ENCODE measurements at regions not wholly inside any gene's neighbourhood (a gene's known extent, or its start where the extent isn't known, plus 50 kb on each side); places are given as distances from the start of the nearest gene placed in this dataset.

- Mint-ChIP-seq H3K27ac (no peak overlapping the region), H3K4me3 (no peak overlapping the region), H3K36me3 (no peaks in the 10 kb centered on the region), H3K27me3 (ENCODE audit: low read depth in 3 of 3) (peaks cover 2 to 10% (median 5%) of the 10 kb centered on the region in 3 donors), H3K4me1 (peaks cover 3% of the 10 kb centered on the region), H3K9me3 (peaks cover 0 to 4% (median 0%) of the 10 kb centered on the region in 7 donors)
- H3K4me2 ChIP-seq (replicated peaks; ENCODE audit: extremely low read depth, low read length, poor library complexity, severe bottlenecking): no peak overlapping the region
- H3K27me3 ChIP-seq (ENCODE audit: control insufficient read depth in 2 of 2, insufficient read depth in 2 of 2, low read length in 2 of 2): no peaks in the 10 kb centered on the region
- no peaks in the 10 kb centered on the region for H4K20me1 ChIP-seq (ENCODE audit: insufficient read depth, low read length)
- WGBS (ENCODE audit: insufficient coverage): 92% methylated on average over 3 of the region's 3 CpGs
- H3K27ac ChIP-seq (ENCODE audit: low read depth in 1 of 2, low read length in 2 of 2): no peak overlapping the region
- H2AFZ ChIP-seq (ENCODE audit: insufficient read depth, low read depth, low read length, poor library complexity, severe bottlenecking): no peak overlapping the region
- H3K36me3 ChIP-seq (replicated peaks in 1 of 2; ENCODE audit: control insufficient read depth in 1 of 2, insufficient read depth in 2 of 2, low read length in 2 of 2): no peaks in the 10 kb centered on the region
- peaks cover 2 to 3% of the 10 kb centered on the region in 2 donors for H3K4me1 ChIP-seq (ENCODE audit: control insufficient read depth in 1 of 2, insufficient read depth in 2 of 2, low read length in 2 of 2)
- DNase-seq: no peak
- intact Hi-C loops (cut with micrococcal nuclease): no loop called here
- H3K4me3 ChIP-seq (replicated peaks in 1 of 3; ENCODE audit: low read depth in 2 of 3, low read length in 3 of 3): no peak overlapping the region
- H3K9me3 ChIP-seq (replicated peaks in 1 of 2; ENCODE audit: control insufficient read depth in 1 of 2, insufficient read depth in 1 of 2, low read length in 2 of 2): no peaks in the 10 kb centered on the region
- H3K79me2 ChIP-seq (ENCODE audit: insufficient read depth, low read length): no peaks in the 10 kb centered on the region
- no peak overlapping the region for H3K9ac ChIP-seq (ENCODE audit: insufficient read depth, low read length, poor library complexity, severe bottlenecking)
- TF ChIP-seq, protein P1, sequence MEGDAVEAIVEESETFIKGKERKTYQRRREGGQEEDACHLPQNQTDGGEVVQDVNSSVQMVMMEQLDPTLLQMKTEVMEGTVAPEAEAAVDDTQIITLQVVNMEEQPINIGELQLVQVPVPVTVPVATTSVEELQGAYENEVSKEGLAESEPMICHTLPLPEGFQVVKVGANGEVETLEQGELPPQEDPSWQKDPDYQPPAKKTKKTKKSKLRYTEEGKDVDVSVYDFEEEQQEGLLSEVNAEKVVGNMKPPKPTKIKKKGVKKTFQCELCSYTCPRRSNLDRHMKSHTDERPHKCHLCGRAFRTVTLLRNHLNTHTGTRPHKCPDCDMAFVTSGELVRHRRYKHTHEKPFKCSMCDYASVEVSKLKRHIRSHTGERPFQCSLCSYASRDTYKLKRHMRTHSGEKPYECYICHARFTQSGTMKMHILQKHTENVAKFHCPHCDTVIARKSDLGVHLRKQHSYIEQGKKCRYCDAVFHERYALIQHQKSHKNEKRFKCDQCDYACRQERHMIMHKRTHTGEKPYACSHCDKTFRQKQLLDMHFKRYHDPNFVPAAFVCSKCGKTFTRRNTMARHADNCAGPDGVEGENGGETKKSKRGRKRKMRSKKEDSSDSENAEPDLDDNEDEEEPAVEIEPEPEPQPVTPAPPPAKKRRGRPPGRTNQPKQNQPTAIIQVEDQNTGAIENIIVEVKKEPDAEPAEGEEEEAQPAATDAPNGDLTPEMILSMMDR (IDR thresholded peaks at IDR 0.05): no peak
These were observed 88.2 kb upstream of the CXCL12 start for GRCh38 chr10:44473146-44473545.

GRCh38 chr10:44476409-44477045 is 91.6 kb upstream of the CXCL12 start:
- DNase-seq: no peak
- no peaks in the 10 kb centered on the region for H3K36me3 Mint-ChIP-seq
- intact Hi-C loops (cut with micrococcal nuclease): no loop called here

More at GRCh38 chr10:44476409-44477045, 91.6 kb upstream of the CXCL12 start:
- H4K20me1 ChIP-seq (ENCODE audit: insufficient read depth, low read length): no peaks in the 10 kb centered on the region
- no peaks in the 10 kb centered on the region for H3K79me2 ChIP-seq (ENCODE audit: insufficient read depth, low read length)
- peaks cover 0 to 9% (median 1%) of the 10 kb centered on the region in 7 donors for H3K9me3 Mint-ChIP-seq
- no peak overlapping the region for H2AFZ ChIP-seq (ENCODE audit: insufficient read depth, low read depth, low read length, poor library complexity, severe bottlenecking)
- no peak overlapping the region for H3K4me3 Mint-ChIP-seq
- no peak overlapping the region for H3K27ac Mint-ChIP-seq
- no peaks in the 10 kb centered on the region for H3K36me3 ChIP-seq (replicated peaks in 1 of 2; ENCODE audit: control insufficient read depth in 1 of 2, insufficient read depth in 2 of 2, low read length in 2 of 2)
- TF ChIP-seq, protein P1 (IDR thresholded peaks at IDR 0.05): no peak
- H3K27me3 ChIP-seq (ENCODE audit: control insufficient read depth in 2 of 2, insufficient read depth in 2 of 2, low read length in 2 of 2): no peaks in the 10 kb centered on the region
- H3K4me1 ChIP-seq (ENCODE audit: control insufficient read depth in 1 of 2, insufficient read depth in 2 of 2, low read length in 2 of 2): peaks cover 19% of the 10 kb centered on the region in 2 donors
- H3K9ac ChIP-seq (ENCODE audit: insufficient read depth, low read length, poor library complexity, severe bottlenecking): no peak overlapping the region
- no peak overlapping the region for H3K4me2 ChIP-seq (replicated peaks; ENCODE audit: extremely low read depth, low read length, poor library complexity, severe bottlenecking)
- 95% methylated on average over 5 of the region's 8 CpGs for WGBS (ENCODE audit: insufficient coverage)
- H3K27me3 Mint-ChIP-seq (ENCODE audit: low read depth in 3 of 3): peaks cover 5 to 8% (median 7%) of the 10 kb centered on the region in 3 donors
- no peak overlapping the region for H3K27ac ChIP-seq (ENCODE audit: low read depth in 1 of 2, low read length in 2 of 2)
- no peaks in the 10 kb centered on the region for H3K9me3 ChIP-seq (replicated peaks in 1 of 2; ENCODE audit: control insufficient read depth in 1 of 2, insufficient read depth in 1 of 2, low read length in 2 of 2)
- no peak overlapping the region for H3K4me3 ChIP-seq (replicated peaks in 1 of 3; ENCODE audit: low read depth in 2 of 3, low read length in 3 of 3)
- H3K4me1 Mint-ChIP-seq: peaks cover 19% of the 10 kb centered on the region

Data from CD14-positive monocyte (primary cell).